HCT116 (cell line): ENCODE measurements at regions not wholly inside any gene's neighbourhood (a gene's known extent, or its start where the extent isn't known, plus 50 kb on each side); places are given as distances from the start of the nearest gene placed in this dataset.

Experiments used
- CTCF ChIP-seq, 3 experiments: fragments of 200-600 bp in 1 of 3; sonication (generic) in 1 of 3; IDR thresholded peaks in 2 of 3; conservative IDR thresholded peaks in 1 of 3; 2 replicates each; pipeline ENCODE4 v1.5.1; 2012 to 2017; ENCODE audit warnings: low read depth in 2 of 3, low read length in 2 of 3, antibody characterized with exemption in 1 of 3, borderline replicate concordance in 1 of 3, control low read depth in 1 of 3, mild to moderate bottlenecking in 1 of 3, mixed read lengths in 1 of 3, mixed run types in 1 of 3, moderate library complexity in 1 of 3; ENCODE audit not compliant: insufficient read depth in 1 of 3
- EZH2 ChIP-seq: fragments of 200-600 bp; sonication (generic); IDR thresholded peaks from 2 replicates; pipeline ENCODE4 v1.6.1; 2017; ENCODE audit warnings: antibody characterized with exemption, mixed run types
- POLR2A ChIP-seq: IDR thresholded peaks from 2 replicates; pipeline ENCODE4 v1.7.0; 2011; ENCODE audit warnings: borderline replicate concordance; ENCODE audit not compliant: insufficient read depth, insufficient read length; ENCODE audit errors: extremely low read depth
- SIN3A ChIP-seq: IDR thresholded peaks from 2 replicates; pipeline ENCODE4 v1.6.1; 2012; ENCODE audit warnings: low read depth
- SRF ChIP-seq: IDR thresholded peaks from 2 replicates; pipeline ENCODE4 v1.6.1; 2012; ENCODE audit warnings: low read depth

- TF ChIP-seq CTCF (IDR thresholded peaks at IDR 0.05 in 2 of 3, conservative IDR thresholded peaks at IDR 0.05 in 1 of 3; ENCODE audit: borderline replicate concordance in 1 of 3, insufficient read depth in 1 of 3, low read depth in 2 of 3, low read length in 2 of 3) (no peak), POLR2A (no peak), SIN3A (no peak), SRF (no peak), EZH2 (no peak)
Measured at GRCh38 chr3:174786825-174787224, 72.3 kb upstream of the NAALADL2 start.
